ENCODE measurements at regions not wholly inside any gene's neighbourhood (a gene's known extent, or its start where the extent isn't known, plus 50 kb on each side); places are given as distances from the start of the nearest gene placed in this dataset.

DNA sequence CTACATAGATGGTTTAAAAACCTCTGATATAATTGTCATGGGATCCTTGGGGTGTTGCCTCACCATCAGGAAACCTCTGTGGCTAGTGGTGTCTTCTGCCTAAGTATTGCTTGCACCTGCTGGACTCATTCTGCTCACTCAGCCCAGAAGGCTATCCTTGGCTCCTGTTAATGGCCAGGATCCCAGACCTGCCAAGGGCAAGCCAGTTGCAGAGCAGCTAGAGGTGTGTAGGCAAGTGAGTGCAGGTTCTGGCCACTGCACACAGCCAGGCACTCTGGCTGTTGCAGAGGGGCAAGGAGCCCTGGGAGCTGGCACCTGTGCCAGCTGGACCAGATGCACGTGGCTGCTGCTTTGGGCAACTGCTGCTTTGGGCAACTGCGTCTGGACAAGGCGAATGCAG lies 1125.8 kb downstream of the SI start:
- WGBS, 2 donors (ENCODE audit: low coverage in 1 of 2): no CpG with 5 or more reads among the region's 3 CpGs

DNA sequence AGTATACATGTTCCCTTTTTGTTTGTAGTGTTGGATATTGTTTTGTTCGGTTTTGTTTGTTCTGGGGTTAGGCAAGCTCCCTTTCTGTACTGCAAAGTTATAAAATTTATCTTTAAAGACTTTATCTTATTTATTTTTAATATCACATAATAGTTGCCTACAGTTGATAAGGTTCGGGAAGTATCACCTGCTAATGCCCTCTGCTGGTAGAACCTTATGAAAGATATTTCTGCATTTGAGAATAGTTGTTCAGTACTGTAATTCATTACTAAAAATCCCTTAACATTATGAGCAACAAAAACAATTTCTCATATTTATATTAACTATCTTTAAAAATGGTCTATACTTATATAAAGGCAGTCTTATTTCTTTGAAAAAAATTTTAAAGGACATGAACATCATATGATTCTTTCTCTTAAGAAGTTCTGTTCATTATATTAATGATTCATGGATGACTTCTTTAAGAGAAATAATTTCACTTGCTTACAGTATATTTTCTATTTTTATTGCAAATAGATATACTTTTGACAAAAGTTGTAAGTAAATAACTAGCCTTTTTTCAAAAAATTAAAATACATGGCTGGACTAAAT lies 1126.8 kb downstream of the SI start:
- no peak overlapping the region for H3K4me3 ChIP-seq
- H3K9me3 ChIP-seq: no peaks in the 10 kb centered on the region
- no peak for ATAC-seq
- 24 to 58% methylated on average over 2 of the region's 2 CpGs for WGBS, 2 donors (ENCODE audit: low coverage in 1 of 2)
- no peaks in the 10 kb centered on the region for H3K36me3 ChIP-seq
- TF ChIP-seq EP300 (IDR thresholded peaks at IDR 0.05) (no peak), POLR2A (IDR thresholded peaks at IDR 0.05) (no peak)
- TF ChIP-seq, protein P1, sequence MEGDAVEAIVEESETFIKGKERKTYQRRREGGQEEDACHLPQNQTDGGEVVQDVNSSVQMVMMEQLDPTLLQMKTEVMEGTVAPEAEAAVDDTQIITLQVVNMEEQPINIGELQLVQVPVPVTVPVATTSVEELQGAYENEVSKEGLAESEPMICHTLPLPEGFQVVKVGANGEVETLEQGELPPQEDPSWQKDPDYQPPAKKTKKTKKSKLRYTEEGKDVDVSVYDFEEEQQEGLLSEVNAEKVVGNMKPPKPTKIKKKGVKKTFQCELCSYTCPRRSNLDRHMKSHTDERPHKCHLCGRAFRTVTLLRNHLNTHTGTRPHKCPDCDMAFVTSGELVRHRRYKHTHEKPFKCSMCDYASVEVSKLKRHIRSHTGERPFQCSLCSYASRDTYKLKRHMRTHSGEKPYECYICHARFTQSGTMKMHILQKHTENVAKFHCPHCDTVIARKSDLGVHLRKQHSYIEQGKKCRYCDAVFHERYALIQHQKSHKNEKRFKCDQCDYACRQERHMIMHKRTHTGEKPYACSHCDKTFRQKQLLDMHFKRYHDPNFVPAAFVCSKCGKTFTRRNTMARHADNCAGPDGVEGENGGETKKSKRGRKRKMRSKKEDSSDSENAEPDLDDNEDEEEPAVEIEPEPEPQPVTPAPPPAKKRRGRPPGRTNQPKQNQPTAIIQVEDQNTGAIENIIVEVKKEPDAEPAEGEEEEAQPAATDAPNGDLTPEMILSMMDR (IDR thresholded peaks at IDR 0.05): peak in 1 of 4 experiments; percentile 29
- H3K27ac ChIP-seq: no peak overlapping the region
- no peaks in the 10 kb centered on the region for H3K4me1 ChIP-seq
- H3K27me3 ChIP-seq: no peaks in the 10 kb centered on the region

More for the DNA sequence above, 1125.8 kb downstream of the SI start:
- Histone ChIP-seq H3K4me1 (no peaks in the 10 kb centered on the region), H3K4me3 (no peak overlapping the region), H3K27me3 (no peaks in the 10 kb centered on the region), H3K36me3 (no peaks in the 10 kb centered on the region), H3K9me3 (no peaks in the 10 kb centered on the region), H3K27ac (no peak overlapping the region)
- ATAC-seq: no peak
- TF ChIP-seq EP300 (IDR thresholded peaks at IDR 0.05): no peak
- no peak for TF ChIP-seq POLR2A (IDR thresholded peaks at IDR 0.05)
- TF ChIP-seq, protein P1 (IDR thresholded peaks at IDR 0.05): no peak
- no peak for TF ChIP-seq POLR2AphosphoS5 (IDR thresholded peaks at IDR 0.05)

DNA sequence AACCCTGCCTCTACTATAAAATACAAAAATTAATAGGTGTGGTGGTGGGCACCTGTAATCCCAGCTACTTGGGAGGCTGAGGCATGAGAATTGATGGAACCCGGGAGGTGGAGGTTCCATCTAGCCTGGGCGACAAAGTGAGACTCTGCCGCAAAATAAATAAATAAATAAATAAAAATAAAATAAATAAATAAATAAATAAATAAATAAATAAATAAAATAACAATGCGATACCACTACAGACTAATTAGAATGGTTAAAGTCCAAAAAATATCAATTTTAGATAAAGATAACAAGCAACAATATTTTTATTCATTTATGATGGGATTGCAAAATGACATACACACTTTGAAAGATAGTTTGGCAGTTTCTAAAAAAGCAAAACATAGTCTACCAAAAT lies 1131.5 kb downstream of the SI start:
- ATAC-seq: no peak
- Histone ChIP-seq H3K9me3 (peaks cover 0 to 2% (median 0%) of the 10 kb centered on the region in 3 donors), H3K4me1 (no peaks in the 10 kb centered on the region), H3K27ac (no peak overlapping the region), H3K4me3 (no peak overlapping the region), H3K36me3 (no peaks in the 10 kb centered on the region), H3K27me3 (no peaks in the 10 kb centered on the region)
- 70 to 93% methylated on average over 3 of the region's 4 CpGs for WGBS, 2 donors (ENCODE audit: low coverage in 1 of 2)
- no peak for TF ChIP-seq POLR2AphosphoS5 (IDR thresholded peaks at IDR 0.05)
- TF ChIP-seq EP300 (IDR thresholded peaks at IDR 0.05): no peak
- TF ChIP-seq, protein P1 (IDR thresholded peaks at IDR 0.05): no peak
- no peak for TF ChIP-seq POLR2A (IDR thresholded peaks at IDR 0.05)

DNA sequence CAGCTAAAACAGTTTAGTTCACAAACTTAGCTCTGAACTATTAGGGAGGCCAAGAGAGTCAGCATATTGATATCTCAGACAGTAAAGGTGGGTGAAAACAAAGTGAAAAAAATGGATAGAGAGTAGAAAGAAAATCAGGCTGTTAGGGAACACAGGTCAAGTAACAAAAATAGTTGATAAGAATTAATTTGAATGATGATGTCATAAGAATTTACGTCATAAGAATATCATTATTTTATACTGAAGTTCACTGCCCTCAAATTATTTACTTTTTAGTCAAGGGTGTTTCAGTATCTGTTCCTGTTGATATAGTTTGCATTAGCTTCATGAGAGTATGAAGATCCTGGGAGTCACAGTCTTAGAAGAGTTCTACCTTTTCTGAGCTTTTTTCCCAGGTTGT lies 1134.6 kb downstream of the SI start:
- no peak for ATAC-seq
- 50 to 85% methylated on average over 1 of the region's 1 CpG for WGBS, 2 donors (ENCODE audit: low coverage in 1 of 2)

DNA sequence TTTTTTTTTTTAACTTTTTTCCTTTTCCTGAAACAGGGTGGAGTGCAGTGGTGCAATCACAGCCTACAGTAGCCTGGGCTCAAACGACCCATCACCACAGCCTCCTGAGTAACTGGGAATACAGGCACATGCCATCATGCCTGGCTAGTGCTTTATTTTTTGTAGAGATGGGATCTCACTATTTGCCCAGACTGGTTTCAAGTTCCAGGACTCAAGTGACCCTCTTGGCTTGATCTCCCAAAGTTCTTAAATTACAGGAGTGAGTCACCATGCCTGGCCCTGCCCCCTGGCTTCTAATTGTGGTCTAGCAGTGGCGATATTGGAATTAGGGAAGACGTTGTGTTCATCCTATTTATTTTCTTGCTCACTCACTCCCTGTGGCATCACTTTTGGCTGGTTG lies 1138.4 kb downstream of the SI start:
- Histone ChIP-seq H3K9me3 (peaks cover 0 to 2% (median 0%) of the 10 kb centered on the region in 3 donors), H3K4me3 (no peak overlapping the region), H3K27ac (no peak overlapping the region), H3K36me3 (no peaks in the 10 kb centered on the region), H3K4me1 (no peaks in the 10 kb centered on the region), H3K27me3 (no peaks in the 10 kb centered on the region)
- WGBS, 2 donors (ENCODE audit: low coverage in 1 of 2): 40 to 71% methylated on average over 2 of the region's 3 CpGs
- ATAC-seq: no peak
- TF ChIP-seq EP300 (IDR thresholded peaks at IDR 0.05): no peak
- TF ChIP-seq, protein P1 (IDR thresholded peaks at IDR 0.05): no peak
- TF ChIP-seq POLR2A (IDR thresholded peaks at IDR 0.05): no peak
- TF ChIP-seq POLR2AphosphoS5 (IDR thresholded peaks at IDR 0.05): no peak

More for the DNA sequence above, 1134.6 kb downstream of the SI start:
- peaks cover 0 to 2% (median 0%) of the 10 kb centered on the region in 3 donors for H3K9me3 ChIP-seq
- TF ChIP-seq POLR2A (IDR thresholded peaks at IDR 0.05) (no peak), POLR2AphosphoS5 (IDR thresholded peaks at IDR 0.05) (no peak), EP300 (IDR thresholded peaks at IDR 0.05) (no peak)
- TF ChIP-seq, protein P1 (IDR thresholded peaks at IDR 0.05): no peak
- no peak overlapping the region for H3K27ac ChIP-seq
- no peaks in the 10 kb centered on the region for H3K36me3 ChIP-seq
- H3K4me1 ChIP-seq: no peaks in the 10 kb centered on the region
- no peaks in the 10 kb centered on the region for H3K27me3 ChIP-seq
- H3K4me3 ChIP-seq: no peak overlapping the region

Measured in gastroesophageal sphincter (tissue), 4 donors.